ENCODE measurements at regions not wholly inside any gene's neighbourhood (a gene's known extent, or its start where the extent isn't known, plus 50 kb on each side); places are given as distances from the start of the nearest gene placed in this dataset.

DNA sequence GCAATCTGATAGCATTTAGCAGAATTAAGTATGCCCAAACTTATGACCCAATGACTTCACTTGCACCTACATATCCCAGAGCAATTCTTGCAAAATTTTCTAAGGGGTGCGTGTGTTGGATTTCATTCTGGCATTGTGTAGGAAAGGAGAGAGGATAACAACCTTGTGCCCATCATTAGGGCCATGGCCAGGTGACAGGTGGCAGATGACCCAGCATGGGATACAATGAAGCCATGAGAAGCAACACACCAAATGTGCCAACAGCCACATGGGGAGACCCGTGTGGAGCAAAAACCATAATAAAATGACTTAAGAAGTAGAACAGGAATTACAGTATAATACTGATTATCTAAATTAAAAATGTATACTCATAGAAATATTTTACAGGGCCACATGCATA, 166.9 kb upstream of the EPB41L3 start:
- Histone ChIP-seq H3F3A (replicated peaks; ENCODE audit: low read depth) (no peaks in the 10 kb centered on the region), H3K36me3 (ENCODE audit: insufficient read depth) (no peaks in the 10 kb centered on the region), H3K79me2 (replicated peaks; ENCODE audit: insufficient read depth) (no peaks in the 10 kb centered on the region), H3K27ac (ENCODE audit: low read depth) (no peak overlapping the region), H3K4me2 (no peak overlapping the region), H3K4me3 (no peak overlapping the region), H3K9me2 (ENCODE audit: insufficient read depth) (peaks cover 4% of the 10 kb centered on the region; the same call in 1 of the 2 replicates), H3K4me1 (ENCODE audit: insufficient read depth) (no peaks in the 10 kb centered on the region), H3K27me3 (ENCODE audit: insufficient read depth) (no peaks in the 10 kb centered on the region), H4K20me1 (replicated peaks; ENCODE audit: insufficient read depth) (no peaks in the 10 kb centered on the region), H2AFZ (no peak overlapping the region)
- H3K4me1 Mint-ChIP-seq: no peaks in the 10 kb centered on the region
- TF ChIP-seq, protein P1, sequence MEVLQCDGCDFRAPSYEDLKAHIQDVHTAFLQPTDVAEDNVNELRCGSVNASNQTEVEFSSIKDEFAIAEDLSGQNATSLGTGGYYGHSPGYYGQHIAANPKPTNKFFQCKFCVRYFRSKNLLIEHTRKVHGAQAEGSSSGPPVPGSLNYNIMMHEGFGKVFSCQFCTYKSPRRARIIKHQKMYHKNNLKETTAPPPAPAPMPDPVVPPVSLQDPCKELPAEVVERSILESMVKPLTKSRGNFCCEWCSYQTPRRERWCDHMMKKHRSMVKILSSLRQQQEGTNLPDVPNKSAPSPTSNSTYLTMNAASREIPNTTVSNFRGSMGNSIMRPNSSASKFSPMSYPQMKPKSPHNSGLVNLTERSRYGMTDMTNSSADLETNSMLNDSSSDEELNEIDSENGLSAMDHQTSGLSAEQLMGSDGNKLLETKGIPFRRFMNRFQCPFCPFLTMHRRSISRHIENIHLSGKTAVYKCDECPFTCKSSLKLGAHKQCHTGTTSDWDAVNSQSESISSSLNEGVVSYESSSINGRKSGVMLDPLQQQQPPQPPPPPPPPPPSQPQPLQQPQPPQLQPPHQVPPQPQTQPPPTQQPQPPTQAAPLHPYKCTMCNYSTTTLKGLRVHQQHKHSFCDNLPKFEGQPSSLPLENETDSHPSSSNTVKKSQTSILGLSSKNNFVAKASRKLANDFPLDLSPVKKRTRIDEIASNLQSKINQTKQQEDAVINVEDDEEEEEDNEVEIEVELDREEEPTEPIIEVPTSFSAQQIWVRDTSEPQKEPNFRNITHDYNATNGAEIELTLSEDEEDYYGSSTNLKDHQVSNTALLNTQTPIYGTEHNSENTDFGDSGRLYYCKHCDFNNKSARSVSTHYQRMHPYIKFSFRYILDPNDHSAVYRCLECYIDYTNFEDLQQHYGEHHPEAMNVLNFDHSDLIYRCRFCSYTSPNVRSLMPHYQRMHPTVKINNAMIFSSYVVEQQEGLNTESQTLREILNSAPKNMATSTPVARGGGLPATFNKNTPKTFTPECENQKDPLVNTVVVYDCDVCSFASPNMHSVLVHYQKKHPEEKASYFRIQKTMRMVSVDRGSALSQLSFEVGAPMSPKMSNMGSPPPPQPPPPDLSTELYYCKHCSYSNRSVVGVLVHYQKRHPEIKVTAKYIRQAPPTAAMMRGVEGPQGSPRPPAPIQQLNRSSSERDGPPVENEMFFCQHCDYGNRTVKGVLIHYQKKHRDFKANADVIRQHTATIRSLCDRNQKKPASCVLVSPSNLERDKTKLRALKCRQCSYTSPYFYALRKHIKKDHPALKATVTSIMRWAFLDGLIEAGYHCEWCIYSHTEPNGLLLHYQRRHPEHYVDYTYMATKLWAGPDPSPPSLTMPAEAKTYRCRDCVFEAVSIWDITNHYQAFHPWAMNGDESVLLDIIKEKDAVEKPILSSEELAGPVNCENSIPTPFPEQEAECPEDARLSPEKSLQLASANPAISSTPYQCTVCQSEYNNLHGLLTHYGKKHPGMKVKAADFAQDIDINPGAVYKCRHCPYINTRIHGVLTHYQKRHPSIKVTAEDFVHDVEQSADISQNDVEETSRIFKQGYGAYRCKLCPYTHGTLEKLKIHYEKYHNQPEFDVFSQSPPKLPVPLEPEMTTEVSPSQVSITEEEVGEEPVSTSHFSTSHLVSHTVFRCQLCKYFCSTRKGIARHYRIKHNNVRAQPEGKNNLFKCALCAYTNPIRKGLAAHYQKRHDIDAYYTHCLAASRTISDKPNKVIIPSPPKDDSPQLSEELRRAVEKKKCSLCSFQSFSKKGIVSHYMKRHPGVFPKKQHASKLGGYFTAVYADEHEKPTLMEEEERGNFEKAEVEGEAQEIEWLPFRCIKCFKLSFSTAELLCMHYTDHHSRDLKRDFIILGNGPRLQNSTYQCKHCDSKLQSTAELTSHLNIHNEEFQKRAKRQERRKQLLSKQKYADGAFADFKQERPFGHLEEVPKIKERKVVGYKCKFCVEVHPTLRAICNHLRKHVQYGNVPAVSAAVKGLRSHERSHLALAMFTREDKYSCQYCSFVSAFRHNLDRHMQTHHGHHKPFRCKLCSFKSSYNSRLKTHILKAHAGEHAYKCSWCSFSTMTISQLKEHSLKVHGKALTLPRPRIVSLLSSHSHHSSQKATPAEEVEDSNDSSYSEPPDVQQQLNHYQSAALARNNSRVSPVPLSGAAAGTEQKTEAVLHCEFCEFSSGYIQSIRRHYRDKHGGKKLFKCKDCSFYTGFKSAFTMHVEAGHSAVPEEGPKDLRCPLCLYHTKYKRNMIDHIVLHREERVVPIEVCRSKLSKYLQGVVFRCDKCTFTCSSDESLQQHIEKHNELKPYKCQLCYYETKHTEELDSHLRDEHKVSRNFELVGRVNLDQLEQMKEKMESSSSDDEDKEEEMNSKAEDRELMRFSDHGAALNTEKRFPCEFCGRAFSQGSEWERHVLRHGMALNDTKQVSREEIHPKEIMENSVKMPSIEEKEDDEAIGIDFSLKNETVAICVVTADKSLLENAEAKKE (CRISPR knock-in tag; IDR thresholded peaks at IDR 0.05): no peak
- TF ChIP-seq, protein P2, sequence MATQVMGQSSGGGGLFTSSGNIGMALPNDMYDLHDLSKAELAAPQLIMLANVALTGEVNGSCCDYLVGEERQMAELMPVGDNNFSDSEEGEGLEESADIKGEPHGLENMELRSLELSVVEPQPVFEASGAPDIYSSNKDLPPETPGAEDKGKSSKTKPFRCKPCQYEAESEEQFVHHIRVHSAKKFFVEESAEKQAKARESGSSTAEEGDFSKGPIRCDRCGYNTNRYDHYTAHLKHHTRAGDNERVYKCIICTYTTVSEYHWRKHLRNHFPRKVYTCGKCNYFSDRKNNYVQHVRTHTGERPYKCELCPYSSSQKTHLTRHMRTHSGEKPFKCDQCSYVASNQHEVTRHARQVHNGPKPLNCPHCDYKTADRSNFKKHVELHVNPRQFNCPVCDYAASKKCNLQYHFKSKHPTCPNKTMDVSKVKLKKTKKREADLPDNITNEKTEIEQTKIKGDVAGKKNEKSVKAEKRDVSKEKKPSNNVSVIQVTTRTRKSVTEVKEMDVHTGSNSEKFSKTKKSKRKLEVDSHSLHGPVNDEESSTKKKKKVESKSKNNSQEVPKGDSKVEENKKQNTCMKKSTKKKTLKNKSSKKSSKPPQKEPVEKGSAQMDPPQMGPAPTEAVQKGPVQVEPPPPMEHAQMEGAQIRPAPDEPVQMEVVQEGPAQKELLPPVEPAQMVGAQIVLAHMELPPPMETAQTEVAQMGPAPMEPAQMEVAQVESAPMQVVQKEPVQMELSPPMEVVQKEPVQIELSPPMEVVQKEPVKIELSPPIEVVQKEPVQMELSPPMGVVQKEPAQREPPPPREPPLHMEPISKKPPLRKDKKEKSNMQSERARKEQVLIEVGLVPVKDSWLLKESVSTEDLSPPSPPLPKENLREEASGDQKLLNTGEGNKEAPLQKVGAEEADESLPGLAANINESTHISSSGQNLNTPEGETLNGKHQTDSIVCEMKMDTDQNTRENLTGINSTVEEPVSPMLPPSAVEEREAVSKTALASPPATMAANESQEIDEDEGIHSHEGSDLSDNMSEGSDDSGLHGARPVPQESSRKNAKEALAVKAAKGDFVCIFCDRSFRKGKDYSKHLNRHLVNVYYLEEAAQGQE (IDR thresholded peaks at IDR 0.05; ENCODE audit: unreplicated experiment): no peak
- H3K27ac Mint-ChIP-seq: no peak overlapping the region
- H3K4me3 Mint-ChIP-seq: no peak overlapping the region
- no peaks in the 10 kb centered on the region for H3K27me3 Mint-ChIP-seq (ENCODE audit: insufficient read depth, low read depth, poor library complexity)
- no peaks in the 10 kb centered on the region for H3K9me3 Mint-ChIP-seq
- H3K36me3 Mint-ChIP-seq (ENCODE audit: low read depth): no peaks in the 10 kb centered on the region
- no peak for ATAC-seq
- no peak for DNase-seq (ENCODE audit: low spot score)
